OCI-M2 (cell line): ENCODE measurements at regions not wholly inside any gene's neighbourhood (a gene's known extent, or its start where the extent isn't known, plus 50 kb on each side); places are given as distances from the start of the nearest gene placed in this dataset.
"Not testable (repeated sequence)": the region's sequence is repeated elsewhere in the genome, so short reads cannot be mapped to it uniquely, and the experiment has no call there.

Experiments used
- DNase-seq: peaks from one replicate; lab custom pipeline; 2025; ENCODE audit not compliant: unreplicated experiment; lab: John Stamatoyannopoulos, UW

GRCh38 chr17:445839-446238 lies 93.2 kb upstream of the RPH3AL start, which contains the start of gene RFLNB:
TSS of gene RFLNB (minus strand) at chr17:445939.
- DNase-seq, result not testable (repeated sequence)

GRCh38 chr17:444879-445454 lies 92.4 kb upstream of the RPH3AL start:
- DNase-seq, result no peak

- no peak for DNase-seq
Observed at GRCh38 chr17:443109-443508, 90.5 kb upstream of the RPH3AL start.

- DNase-seq, result no peak
Observed at GRCh38 chr17:441155-441950, 88.7 kb upstream of the RPH3AL start.

GRCh38 chr17:438191-438590 lies 85.6 kb upstream of the RPH3AL start:
- DNase-seq, result no peak

- no peak for DNase-seq
Observed at GRCh38 chr17:437545-437944, 84.9 kb upstream of the RPH3AL start.

- no peak for DNase-seq
Observed at GRCh38 chr17:436571-436970, 84.0 kb upstream of the RPH3AL start.

GRCh38 chr17:432471-432870 lies 79.9 kb upstream of the RPH3AL start:
- DNase-seq, result not testable (repeated sequence)

GRCh38 chr17:431494-431893 lies 78.9 kb upstream of the RPH3AL start:
- DNase-seq, result no peak

GRCh38 chr17:429589-429988 lies 77.0 kb upstream of the RPH3AL start:
- no peak for DNase-seq

GRCh38 chr17:428414-428813 lies 75.8 kb upstream of the RPH3AL start:
- no peak for DNase-seq

- DNase-seq, result no peak
Observed at GRCh38 chr17:427891-428290, 75.3 kb upstream of the RPH3AL start.

GRCh38 chr17:427327-427726 lies 74.7 kb upstream of the RPH3AL start:
- DNase-seq, result no peak

- no peak for DNase-seq
Observed at GRCh38 chr17:422196-422930, 69.8 kb upstream of the RPH3AL start.

GRCh38 chr17:420479-421175 lies 68.0 kb upstream of the RPH3AL start:
- DNase-seq, result no peak

GRCh38 chr17:419073-419735 lies 66.6 kb upstream of the RPH3AL start:
- DNase-seq, result no peak

- no peak for DNase-seq
Observed at GRCh38 chr17:418421-418751, 65.8 kb upstream of the RPH3AL start.

- DNase-seq, result no peak
Observed at GRCh38 chr17:417691-418420, 65.2 kb upstream of the RPH3AL start.

- DNase-seq, result no peak
Observed at GRCh38 chr17:416293-417206, 63.9 kb upstream of the RPH3AL start.
